ENCODE measurements at regions not wholly inside any gene's neighbourhood (a gene's known extent, or its start where the extent isn't known, plus 50 kb on each side); places are given as distances from the start of the nearest gene placed in this dataset.
A peak's percentile ranks its signal among the peaks of the same experiment; 100 is the strongest.

DNA sequence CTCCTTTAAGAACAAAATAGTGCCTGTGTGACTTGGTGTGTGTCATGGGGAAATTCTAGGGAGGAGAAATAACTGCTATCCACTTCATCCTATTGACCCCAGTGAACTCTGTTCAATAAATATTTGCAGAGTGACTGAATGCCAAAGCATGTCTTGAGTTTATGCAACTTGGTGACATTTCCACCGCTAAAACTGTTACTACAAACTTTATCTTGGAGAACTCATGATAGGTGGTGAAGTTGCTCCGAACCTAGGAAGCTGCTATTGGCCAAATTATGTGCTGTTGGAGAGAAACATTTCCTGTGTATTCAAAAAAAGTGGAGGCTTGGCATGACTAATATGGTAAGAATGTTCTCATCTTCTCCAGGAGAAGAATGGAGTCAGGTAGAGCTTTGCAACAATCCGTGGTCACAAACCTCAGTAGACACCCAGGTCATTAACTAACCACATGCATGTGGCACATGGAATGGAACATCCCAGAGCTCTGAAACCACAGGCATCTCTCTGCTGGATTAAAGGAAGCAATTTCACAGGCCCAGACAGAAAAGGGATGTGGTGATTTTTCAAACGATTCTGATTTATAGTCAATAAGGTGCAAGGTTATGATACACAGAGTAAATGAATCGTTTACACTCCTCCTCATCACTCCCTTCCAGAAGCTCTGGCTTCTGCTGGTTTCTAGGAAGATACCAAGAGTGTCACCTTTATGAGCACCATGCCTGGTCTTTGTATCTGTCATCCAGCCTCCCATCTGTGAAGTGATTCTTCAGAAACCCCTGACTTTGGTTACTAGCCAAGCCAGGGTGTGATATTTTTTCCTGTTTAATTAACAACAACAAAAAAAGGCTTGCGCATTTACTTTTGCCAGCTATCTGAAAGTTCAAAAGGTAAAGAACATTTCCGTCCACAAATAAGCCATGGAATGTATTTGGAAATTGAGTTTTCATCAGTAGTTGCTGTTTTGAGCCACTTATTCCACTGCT is 361.1 kb downstream of the TGFB2 start:
- H2AFZ ChIP-seq (ENCODE audit: low read depth, low read length): peak overlapping the region; percentile 39
- H3K36me3 ChIP-seq (ENCODE audit: insufficient read depth, low read length): no peaks in the 10 kb centered on the region
- no peaks in the 10 kb centered on the region for H3K27me3 ChIP-seq (ENCODE audit: insufficient read depth, low read length)
- H3K4me3 ChIP-seq (ENCODE audit: low read length): no peak overlapping the region
- H3K4me1 ChIP-seq (ENCODE audit: insufficient read depth, low read length): no peaks in the 10 kb centered on the region
- no peaks in the 10 kb centered on the region for H3K9me3 ChIP-seq (ENCODE audit: low read length)

DNA sequence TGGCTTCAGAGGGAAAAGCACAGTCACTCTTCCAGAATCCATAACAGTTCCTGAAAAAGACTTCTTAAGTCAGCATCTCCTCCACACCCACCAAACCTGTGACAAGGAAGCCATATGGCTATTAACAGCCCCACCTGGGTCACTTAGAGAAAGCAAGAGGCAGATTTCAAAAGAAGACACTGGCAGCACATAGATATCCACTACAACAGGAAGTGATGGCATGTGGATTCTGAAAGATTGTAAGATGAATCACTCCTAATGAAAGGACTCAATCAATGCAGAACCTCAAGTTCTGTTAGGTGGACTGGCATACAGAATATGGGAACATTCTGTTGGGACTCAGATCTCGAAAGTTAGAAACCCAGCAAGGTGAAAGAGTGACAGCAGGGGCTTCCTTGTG is 365.9 kb downstream of the TGFB2 start:
- Histone ChIP-seq H3K9me3 (ENCODE audit: low read length) (no peaks in the 10 kb centered on the region), H3K36me3 (ENCODE audit: insufficient read depth, low read length) (no peaks in the 10 kb centered on the region), H3K27me3 (ENCODE audit: insufficient read depth, low read length) (no peaks in the 10 kb centered on the region)

DNA sequence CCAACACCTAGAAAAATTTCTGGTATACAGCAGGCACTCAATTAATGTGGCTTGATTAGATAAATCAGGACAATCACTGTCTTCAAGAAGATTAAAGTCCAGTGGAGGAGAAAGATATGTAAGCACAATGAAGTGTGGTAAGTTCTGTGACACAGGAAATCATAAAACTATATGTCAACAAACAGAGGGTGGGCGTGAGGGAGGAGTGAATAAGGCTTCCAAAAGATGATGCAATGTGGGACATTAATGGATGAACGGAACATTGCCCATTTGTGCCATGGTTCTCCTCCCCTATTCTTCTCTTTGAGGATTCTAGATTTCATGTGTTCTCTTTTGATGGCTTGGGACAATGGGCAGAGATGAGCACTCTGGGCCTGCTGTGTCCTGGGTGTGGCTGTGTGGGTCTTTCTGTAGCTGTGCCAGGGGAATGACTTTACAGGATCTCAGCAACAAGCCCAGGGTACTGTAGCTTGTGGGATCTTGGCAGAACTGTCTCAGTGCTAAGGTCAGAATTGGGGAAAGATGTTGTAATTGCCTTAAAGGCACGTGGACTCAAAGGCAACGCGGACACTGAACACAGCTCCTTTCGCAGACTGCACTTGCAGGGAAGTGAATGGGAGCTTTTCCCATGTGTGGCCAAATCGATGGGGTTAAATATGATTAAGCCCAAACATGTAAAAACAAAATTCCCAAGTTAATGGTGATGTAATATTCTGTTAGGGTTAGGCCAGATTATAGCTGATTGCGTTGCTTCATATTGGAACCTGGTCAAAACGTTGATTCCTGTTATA is 366.9 kb downstream of the TGFB2 start:
- no peaks in the 10 kb centered on the region for H3K36me3 ChIP-seq (ENCODE audit: insufficient read depth, low read length)
- H3K4me3 ChIP-seq (ENCODE audit: low read length): no peak overlapping the region
- H3K9me3 ChIP-seq (ENCODE audit: low read length): no peaks in the 10 kb centered on the region
- no peaks in the 10 kb centered on the region for H3K4me1 ChIP-seq (ENCODE audit: insufficient read depth, low read length)
- no peaks in the 10 kb centered on the region for H3K27me3 ChIP-seq (ENCODE audit: insufficient read depth, low read length)
- no peak overlapping the region for H2AFZ ChIP-seq (ENCODE audit: low read depth, low read length)

More for the DNA sequence above, 365.9 kb downstream of the TGFB2 start:
- Histone ChIP-seq H3K4me1 (ENCODE audit: insufficient read depth, low read length) (no peaks in the 10 kb centered on the region), H3K4me3 (ENCODE audit: low read length) (no peak overlapping the region), H2AFZ (ENCODE audit: low read depth, low read length) (no peak overlapping the region)

DNA sequence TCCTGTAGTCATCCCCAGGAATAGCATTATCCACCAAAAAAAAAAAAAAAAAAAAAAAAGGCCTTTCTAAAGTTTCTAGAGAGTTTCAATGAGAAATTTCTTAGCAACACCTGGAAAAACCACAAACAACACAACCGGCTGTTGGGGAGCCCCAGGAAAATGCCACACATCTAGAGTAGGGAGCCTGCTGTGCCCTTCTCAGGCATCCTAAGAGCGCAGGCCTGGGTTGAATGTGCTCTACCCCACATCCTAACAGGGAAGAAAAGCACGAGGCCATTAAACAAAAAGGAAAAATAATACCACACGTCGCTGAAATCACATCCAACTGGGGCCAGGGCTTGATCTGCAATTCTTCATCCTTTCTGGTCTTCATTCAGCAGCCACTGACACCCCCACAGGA is 367.5 kb downstream of the TGFB2 start:
- Histone ChIP-seq H3K27me3 (ENCODE audit: insufficient read depth, low read length) (no peaks in the 10 kb centered on the region), H2AFZ (ENCODE audit: low read depth, low read length) (no peak overlapping the region), H3K4me3 (ENCODE audit: low read length) (no peak overlapping the region), H3K9me3 (ENCODE audit: low read length) (no peaks in the 10 kb centered on the region), H3K4me1 (ENCODE audit: insufficient read depth, low read length) (peaks cover 1% of the 10 kb centered on the region), H3K36me3 (ENCODE audit: insufficient read depth, low read length) (no peaks in the 10 kb centered on the region)

GRCh38 chr1:218715961-218716669 is 371.0 kb downstream of the TGFB2 start:
- Histone ChIP-seq H2AFZ (ENCODE audit: low read depth, low read length) (no peak overlapping the region), H3K4me3 (ENCODE audit: low read length) (no peak overlapping the region), H3K36me3 (ENCODE audit: insufficient read depth, low read length) (no peaks in the 10 kb centered on the region), H3K27me3 (ENCODE audit: insufficient read depth, low read length) (no peaks in the 10 kb centered on the region), H3K4me1 (ENCODE audit: insufficient read depth, low read length) (peaks cover 13% of the 10 kb centered on the region), H3K9me3 (ENCODE audit: low read length) (no peaks in the 10 kb centered on the region)

DNA sequence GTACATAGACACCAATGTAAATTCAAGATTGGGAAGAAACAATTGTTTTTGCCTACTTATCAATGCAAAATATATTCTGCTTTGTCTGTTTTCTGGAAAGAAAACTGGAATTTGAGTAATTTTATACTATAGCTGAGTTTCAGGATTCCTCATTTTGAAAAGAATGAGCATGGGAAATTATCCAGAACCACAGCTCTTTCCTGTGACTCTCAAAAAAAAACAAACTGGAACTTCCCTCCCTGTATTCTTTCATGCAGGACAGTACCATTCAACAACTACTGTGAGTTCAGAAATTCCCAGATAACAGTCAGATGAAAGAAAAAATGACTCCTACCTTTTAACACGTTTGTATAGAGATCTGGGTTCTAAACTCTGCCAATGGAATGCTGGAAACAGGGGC is 372.4 kb downstream of the TGFB2 start:
- Histone ChIP-seq H3K9me3 (ENCODE audit: low read length) (no peaks in the 10 kb centered on the region), H3K4me3 (ENCODE audit: low read length) (no peak overlapping the region)

GRCh38 chr1:218718206-218718605 is 373.1 kb downstream of the TGFB2 start:
- peaks cover 13% of the 10 kb centered on the region for H3K4me1 ChIP-seq (ENCODE audit: insufficient read depth, low read length)
- H2AFZ ChIP-seq (ENCODE audit: low read depth, low read length): no peak overlapping the region
- H3K4me3 ChIP-seq (ENCODE audit: low read length): no peak overlapping the region
- H3K36me3 ChIP-seq (ENCODE audit: insufficient read depth, low read length): no peaks in the 10 kb centered on the region
- H3K9me3 ChIP-seq (ENCODE audit: low read length): no peaks in the 10 kb centered on the region
- no peaks in the 10 kb centered on the region for H3K27me3 ChIP-seq (ENCODE audit: insufficient read depth, low read length)

More for the DNA sequence above, 372.4 kb downstream of the TGFB2 start:
- no peaks in the 10 kb centered on the region for H3K36me3 ChIP-seq (ENCODE audit: insufficient read depth, low read length)
- peaks cover 13% of the 10 kb centered on the region for H3K4me1 ChIP-seq (ENCODE audit: insufficient read depth, low read length)
- no peaks in the 10 kb centered on the region for H3K27me3 ChIP-seq (ENCODE audit: insufficient read depth, low read length)
- H2AFZ ChIP-seq (ENCODE audit: low read depth, low read length): no peak overlapping the region

- H3K27me3 ChIP-seq (ENCODE audit: insufficient read depth, low read length): no peaks in the 10 kb centered on the region
- peaks cover 13% of the 10 kb centered on the region for H3K4me1 ChIP-seq (ENCODE audit: insufficient read depth, low read length)
Measured at GRCh38 chr1:218718977-218719376, 373.8 kb downstream of the TGFB2 start.

DNA sequence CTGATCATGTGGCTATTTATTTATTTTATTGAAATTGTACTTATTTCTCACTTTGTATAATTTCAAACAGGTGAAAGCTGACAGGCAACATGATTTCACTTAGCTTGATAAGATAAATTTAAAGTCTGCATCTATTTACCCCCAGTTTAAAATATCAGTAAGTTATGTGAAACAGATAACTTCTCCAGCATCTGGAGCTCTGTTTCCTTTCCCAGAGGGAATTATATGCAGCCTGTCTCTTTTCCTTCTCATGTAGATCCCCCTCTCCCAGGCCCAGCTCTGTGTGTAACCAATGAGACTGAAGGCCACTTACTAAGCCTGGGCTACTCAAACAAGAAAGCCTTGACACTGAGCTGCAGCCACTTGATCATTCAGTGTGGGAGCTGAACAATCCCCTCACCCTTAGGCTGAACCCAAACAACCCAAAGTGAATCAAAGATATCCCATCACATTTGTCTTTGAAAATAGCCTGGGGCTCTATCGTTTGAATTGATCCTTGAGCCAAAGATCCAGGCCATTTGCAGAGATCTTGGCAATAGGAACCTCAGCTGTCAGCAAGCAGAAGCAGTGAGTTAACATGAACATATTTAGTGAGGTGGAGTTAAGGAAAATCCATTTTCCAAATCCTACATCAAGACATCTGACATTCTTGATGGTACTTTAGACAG is 383.9 kb downstream of the TGFB2 start:
- Histone ChIP-seq H3K9me3 (ENCODE audit: low read length) (no peaks in the 10 kb centered on the region), H3K27me3 (ENCODE audit: insufficient read depth, low read length) (no peaks in the 10 kb centered on the region), H3K4me1 (ENCODE audit: insufficient read depth, low read length) (no peaks in the 10 kb centered on the region), H3K36me3 (ENCODE audit: insufficient read depth, low read length) (no peaks in the 10 kb centered on the region), H3K4me3 (ENCODE audit: low read length) (no peak overlapping the region), H2AFZ (ENCODE audit: low read depth, low read length) (no peak overlapping the region)

More at GRCh38 chr1:218718977-218719376, 373.8 kb downstream of the TGFB2 start:
- Histone ChIP-seq H3K4me3 (ENCODE audit: low read length) (no peak overlapping the region), H2AFZ (ENCODE audit: low read depth, low read length) (no peak overlapping the region), H3K36me3 (ENCODE audit: insufficient read depth, low read length) (no peaks in the 10 kb centered on the region), H3K9me3 (ENCODE audit: low read length) (no peaks in the 10 kb centered on the region)

- Histone ChIP-seq H3K27me3 (ENCODE audit: insufficient read depth, low read length) (no peaks in the 10 kb centered on the region), H3K4me1 (ENCODE audit: insufficient read depth, low read length) (no peaks in the 10 kb centered on the region), H2AFZ (ENCODE audit: low read depth, low read length) (no peak overlapping the region), H3K36me3 (ENCODE audit: insufficient read depth, low read length) (no peaks in the 10 kb centered on the region), H3K4me3 (ENCODE audit: low read length) (no peak overlapping the region), H3K9me3 (ENCODE audit: low read length) (no peaks in the 10 kb centered on the region)
Measured at GRCh38 chr1:218735436-218736032, 390.4 kb downstream of the TGFB2 start.

DNA sequence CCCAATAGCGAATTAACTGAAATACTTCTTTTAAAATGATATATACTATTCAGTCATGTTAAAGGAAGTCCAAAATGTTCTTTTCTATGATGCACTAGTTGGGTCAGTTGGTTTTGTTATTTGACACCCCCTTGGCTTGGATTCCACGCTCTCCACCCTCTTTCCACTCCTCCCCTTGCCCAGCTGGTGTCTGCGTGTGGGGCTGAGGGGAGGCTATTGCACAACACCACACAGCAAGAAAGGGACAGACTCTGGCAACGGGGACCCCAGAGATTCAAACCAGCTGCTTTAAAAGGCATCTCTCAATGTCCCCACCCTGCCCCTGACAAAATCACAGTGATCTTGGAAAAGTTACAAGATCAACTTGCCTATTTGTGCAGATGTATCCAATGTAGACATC is 394.3 kb downstream of the TGFB2 start:
- H3K36me3 ChIP-seq (ENCODE audit: insufficient read depth, low read length): no peaks in the 10 kb centered on the region
- H3K4me3 ChIP-seq (ENCODE audit: low read length): no peak overlapping the region
- H3K9me3 ChIP-seq (ENCODE audit: low read length): no peaks in the 10 kb centered on the region
- no peak overlapping the region for H2AFZ ChIP-seq (ENCODE audit: low read depth, low read length)
- H3K4me1 ChIP-seq (ENCODE audit: insufficient read depth, low read length): no peaks in the 10 kb centered on the region
- no peaks in the 10 kb centered on the region for H3K27me3 ChIP-seq (ENCODE audit: insufficient read depth, low read length)

- Histone ChIP-seq H3K36me3 (ENCODE audit: insufficient read depth, low read length) (no peaks in the 10 kb centered on the region), H3K4me1 (ENCODE audit: insufficient read depth, low read length) (no peaks in the 10 kb centered on the region), H3K9me3 (ENCODE audit: low read length) (no peaks in the 10 kb centered on the region), H2AFZ (ENCODE audit: low read depth, low read length) (no peak overlapping the region), H3K27me3 (ENCODE audit: insufficient read depth, low read length) (no peaks in the 10 kb centered on the region), H3K4me3 (ENCODE audit: low read length) (no peak overlapping the region)
Measured at GRCh38 chr1:218741852-218742251, 396.7 kb downstream of the TGFB2 start.

All from neuron (in vitro differentiated cells).